GM18517 (cell line): ENCODE measurements at regions not wholly inside any gene's neighbourhood (a gene's known extent, or its start where the extent isn't known, plus 50 kb on each side); places are given as distances from the start of the nearest gene placed in this dataset.
"Not testable (repeated sequence)": the region's sequence is repeated elsewhere in the genome, so short reads cannot be mapped to it uniquely, and the experiment has no call there.

Experiments
- ATAC-seq: cut with Tn5 transposase; IDR thresholded peaks from one replicate; pipeline ENCODE4 v1.9.1; 2021; ENCODE audit warnings: mild to moderate bottlenecking, moderate library complexity; ENCODE audit not compliant: unreplicated experiment

- ATAC-seq, result not testable (repeated sequence)
Measured at GRCh38 chr4:68720723-68721122, 50.3 kb upstream of the UGT2B15 start.

- ATAC-seq, result no peak
Measured at GRCh38 chr4:68724426-68724825, 54.0 kb upstream of the UGT2B15 start.

GRCh38 chr4:68724922-68725321 is 54.5 kb upstream of the UGT2B15 start:
- ATAC-seq, result no peak

- peak; percentile 90 for ATAC-seq
Measured at GRCh38 chr4:68732653-68733466, 62.4 kb upstream of the UGT2B15 start.

- peak; percentile 56 for ATAC-seq
Measured at GRCh38 chr4:68734095-68734494, 63.6 kb upstream of the UGT2B15 start.

- no peak for ATAC-seq
Measured at GRCh38 chr4:68735106-68735505, 64.7 kb upstream of the UGT2B15 start.

GRCh38 chr4:68736813-68737212 is 66.4 kb upstream of the UGT2B15 start:
- ATAC-seq, result no peak

- ATAC-seq, result no peak
Measured at GRCh38 chr4:68738036-68738435, 67.6 kb upstream of the UGT2B15 start.

- ATAC-seq, result no peak
Measured at GRCh38 chr4:68744368-68744767, 71.4 kb upstream of the UGT2B10 start.

- no peak for ATAC-seq
Measured at GRCh38 chr4:68748181-68748991, 67.4 kb upstream of the UGT2B10 start.

GRCh38 chr4:68750555-68750954 is 65.2 kb upstream of the UGT2B10 start:
- ATAC-seq, result no peak

GRCh38 chr4:68751138-68751537 is 64.7 kb upstream of the UGT2B10 start:
- no peak for ATAC-seq

GRCh38 chr4:68765876-68766275 is 49.9 kb upstream of the UGT2B10 start:
- no peak for ATAC-seq
